AG10803 (cell line): ENCODE measurements at regions not wholly inside any gene's neighbourhood (a gene's known extent, or its start where the extent isn't known, plus 50 kb on each side); places are given as distances from the start of the nearest gene placed in this dataset.
A peak's percentile ranks its signal among the peaks of the same experiment; 100 is the strongest.

Experiments used
- DNase-seq: peaks from one replicate; pipeline ENCODE4 v3.0.0; 2010; ENCODE audit warnings: low read depth
- H3K4me3 ChIP-seq: 2 replicates; pipeline ENCODE4 v1.5.1; 2011; ENCODE audit warnings: mild to moderate bottlenecking, low read length, control low read depth
- TF ChIP-seq, protein P1 (sequence below): conservative IDR thresholded peaks from 2 replicates; pipeline ENCODE4 v1.5.1; 2011; ENCODE audit warnings: mild to moderate bottlenecking, low read length, control low read depth, inconsistent platforms

DNA sequence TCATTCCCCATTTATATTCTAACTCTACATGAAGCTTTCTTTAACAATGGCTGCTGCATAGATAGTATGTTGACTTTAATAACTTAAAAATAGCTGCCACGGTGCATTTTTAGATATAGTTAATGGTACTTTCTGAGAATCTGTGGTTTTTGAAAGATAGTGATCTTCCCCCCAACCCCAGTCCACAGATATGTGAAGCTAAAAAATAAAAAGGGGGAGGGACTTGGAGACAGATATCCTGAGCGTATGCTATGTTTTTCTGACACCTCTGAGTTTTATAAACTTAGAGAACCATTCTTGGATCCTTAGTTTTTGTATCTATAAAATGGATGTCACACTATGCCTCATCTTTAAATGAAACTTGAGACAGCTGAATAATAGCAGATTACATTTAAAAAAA lies 120.5 kb downstream of the SNX18 start:
- TF ChIP-seq, protein P1, sequence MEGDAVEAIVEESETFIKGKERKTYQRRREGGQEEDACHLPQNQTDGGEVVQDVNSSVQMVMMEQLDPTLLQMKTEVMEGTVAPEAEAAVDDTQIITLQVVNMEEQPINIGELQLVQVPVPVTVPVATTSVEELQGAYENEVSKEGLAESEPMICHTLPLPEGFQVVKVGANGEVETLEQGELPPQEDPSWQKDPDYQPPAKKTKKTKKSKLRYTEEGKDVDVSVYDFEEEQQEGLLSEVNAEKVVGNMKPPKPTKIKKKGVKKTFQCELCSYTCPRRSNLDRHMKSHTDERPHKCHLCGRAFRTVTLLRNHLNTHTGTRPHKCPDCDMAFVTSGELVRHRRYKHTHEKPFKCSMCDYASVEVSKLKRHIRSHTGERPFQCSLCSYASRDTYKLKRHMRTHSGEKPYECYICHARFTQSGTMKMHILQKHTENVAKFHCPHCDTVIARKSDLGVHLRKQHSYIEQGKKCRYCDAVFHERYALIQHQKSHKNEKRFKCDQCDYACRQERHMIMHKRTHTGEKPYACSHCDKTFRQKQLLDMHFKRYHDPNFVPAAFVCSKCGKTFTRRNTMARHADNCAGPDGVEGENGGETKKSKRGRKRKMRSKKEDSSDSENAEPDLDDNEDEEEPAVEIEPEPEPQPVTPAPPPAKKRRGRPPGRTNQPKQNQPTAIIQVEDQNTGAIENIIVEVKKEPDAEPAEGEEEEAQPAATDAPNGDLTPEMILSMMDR: no peak
- no peak overlapping the region for H3K4me3 ChIP-seq
- no peak for DNase-seq

DNA sequence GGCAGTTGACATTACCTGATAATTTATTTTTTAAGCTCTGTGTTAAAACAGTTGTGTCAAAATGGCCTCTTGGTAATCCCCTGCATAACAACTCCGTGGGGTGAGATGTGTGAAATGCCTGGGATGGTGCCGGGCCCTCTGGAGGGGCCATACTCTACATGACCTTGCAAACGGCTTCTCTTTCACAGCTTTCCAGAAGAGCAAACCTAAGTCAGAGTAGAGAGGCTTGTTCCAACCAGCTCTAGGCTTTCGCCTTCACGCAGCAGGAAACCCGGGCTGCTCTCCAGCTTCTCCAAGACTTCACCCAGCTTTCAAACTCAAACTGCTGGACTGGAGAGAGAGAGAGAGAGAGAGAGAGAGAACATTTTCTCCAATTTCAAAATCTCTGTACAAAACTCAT lies 120.1 kb downstream of the SNX18 start:
- no peak overlapping the region for H3K4me3 ChIP-seq
- DNase-seq: peak; percentile 43
- TF ChIP-seq, protein P1: no peak

- no peak for DNase-seq
- TF ChIP-seq, protein P1: no peak
- no peak overlapping the region for H3K4me3 ChIP-seq
Measured at GRCh38 chr5:54634089-54634488, 116.5 kb downstream of the SNX18 start.

- DNase-seq: peak; percentile 37
Measured at GRCh38 chr5:54632131-54632701, 114.7 kb downstream of the SNX18 start.

GRCh38 chr5:54630738-54631359 lies 113.3 kb downstream of the SNX18 start:
- TF ChIP-seq, protein P1: no peak
- peak; percentile 94 for DNase-seq

More at GRCh38 chr5:54632131-54632701, 114.7 kb downstream of the SNX18 start:
- no peak overlapping the region for H3K4me3 ChIP-seq
- TF ChIP-seq, protein P1: no peak

DNA sequence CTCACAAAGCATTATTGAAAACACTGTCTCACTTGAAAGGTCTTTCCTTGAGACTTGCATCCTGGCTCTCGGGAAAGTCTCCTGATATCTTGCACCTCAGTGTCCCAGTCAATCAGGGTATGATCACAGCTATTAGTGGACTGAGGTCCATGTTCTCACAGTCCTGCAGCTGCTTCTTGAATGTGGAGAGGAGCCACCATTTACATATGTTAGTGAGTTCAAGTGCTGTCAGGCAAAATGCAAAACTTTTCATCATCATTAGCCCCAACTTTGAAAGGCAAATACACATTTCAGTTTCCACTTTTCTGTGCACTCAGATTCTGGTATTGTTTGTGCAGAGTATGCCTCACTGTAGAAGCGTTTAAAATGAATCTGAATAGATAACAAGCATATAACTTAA lies 111.6 kb downstream of the SNX18 start:
- no peak overlapping the region for H3K4me3 ChIP-seq
- no peak for DNase-seq
- TF ChIP-seq, protein P1: no peak

More at GRCh38 chr5:54630738-54631359, 113.3 kb downstream of the SNX18 start:
- no peak overlapping the region for H3K4me3 ChIP-seq

DNA sequence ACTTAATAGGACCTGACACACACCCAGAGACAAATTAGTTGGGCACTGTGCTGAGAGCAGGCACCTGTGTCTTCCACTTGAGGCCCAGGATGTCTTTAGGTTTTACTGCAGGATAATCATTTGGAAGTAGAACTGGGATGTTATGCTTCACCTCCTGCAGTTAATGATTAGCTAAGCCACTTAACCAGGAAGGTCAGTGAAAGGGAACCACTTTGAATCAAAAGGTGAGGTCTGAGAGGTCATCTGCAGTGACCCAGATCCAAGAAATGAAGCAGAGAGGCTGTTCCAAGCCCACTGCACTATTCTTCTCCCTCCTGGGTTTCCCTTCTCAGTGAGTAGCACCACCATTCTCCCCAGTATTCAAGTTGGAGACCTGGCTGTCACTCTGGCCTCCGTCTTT lies 110.5 kb downstream of the SNX18 start:
- TF ChIP-seq, protein P1: no peak
- no peak overlapping the region for H3K4me3 ChIP-seq
- no peak for DNase-seq
